Astrocyte of the spinal cord (primary cell): ENCODE measurements at regions not wholly inside any gene's neighbourhood (a gene's known extent, or its start where the extent isn't known, plus 50 kb on each side); places are given as distances from the start of the nearest gene placed in this dataset.
"Not testable (repeated sequence)": the region's sequence is repeated elsewhere in the genome, so short reads cannot be mapped to it uniquely, and the experiment has no call there.

ENCODE experiments used
- DNase-seq: peaks from one replicate; pipeline ENCODE4 v3.0.0; 2011; ENCODE audit warnings: low read depth, low spot score
- H3K4me3 ChIP-seq: 2 replicates; pipeline ENCODE4 v1.5.1; 2011; ENCODE audit warnings: low read depth, mild to moderate bottlenecking, low read length, moderate library complexity
- in situ Hi-C: cut with HindIII; loops from 2 replicates; pipeline ENCODE4 v1.10.0; 2017; ENCODE audit warnings: low sequenced_read_pairs
- TF ChIP-seq, protein P1 (sequence below): IDR thresholded peaks from 2 replicates; pipeline ENCODE4 v1.5.1; 2012; ENCODE audit warnings: low read depth, mild to moderate bottlenecking, low read length, inconsistent platforms

GRCh38 chr5:93682471-93683404 lies 58.7 kb downstream of the POU5F2 start:
- peak; percentile 46 for DNase-seq
- in situ Hi-C loops, H3K4me3 ChIP-seq: not testable (repeated sequence)

GRCh38 chr5:93681432-93681831 lies 60.0 kb downstream of the POU5F2 start:
- TF ChIP-seq, protein P1, sequence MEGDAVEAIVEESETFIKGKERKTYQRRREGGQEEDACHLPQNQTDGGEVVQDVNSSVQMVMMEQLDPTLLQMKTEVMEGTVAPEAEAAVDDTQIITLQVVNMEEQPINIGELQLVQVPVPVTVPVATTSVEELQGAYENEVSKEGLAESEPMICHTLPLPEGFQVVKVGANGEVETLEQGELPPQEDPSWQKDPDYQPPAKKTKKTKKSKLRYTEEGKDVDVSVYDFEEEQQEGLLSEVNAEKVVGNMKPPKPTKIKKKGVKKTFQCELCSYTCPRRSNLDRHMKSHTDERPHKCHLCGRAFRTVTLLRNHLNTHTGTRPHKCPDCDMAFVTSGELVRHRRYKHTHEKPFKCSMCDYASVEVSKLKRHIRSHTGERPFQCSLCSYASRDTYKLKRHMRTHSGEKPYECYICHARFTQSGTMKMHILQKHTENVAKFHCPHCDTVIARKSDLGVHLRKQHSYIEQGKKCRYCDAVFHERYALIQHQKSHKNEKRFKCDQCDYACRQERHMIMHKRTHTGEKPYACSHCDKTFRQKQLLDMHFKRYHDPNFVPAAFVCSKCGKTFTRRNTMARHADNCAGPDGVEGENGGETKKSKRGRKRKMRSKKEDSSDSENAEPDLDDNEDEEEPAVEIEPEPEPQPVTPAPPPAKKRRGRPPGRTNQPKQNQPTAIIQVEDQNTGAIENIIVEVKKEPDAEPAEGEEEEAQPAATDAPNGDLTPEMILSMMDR, result peak; percentile 47
- H3K4me3 ChIP-seq, result no peak overlapping the region
- DNase-seq, result peak; percentile 22
- in situ Hi-C loops, result no loop called here

GRCh38 chr5:93677359-93677891 lies 64.0 kb downstream of the POU5F2 start:
- peak; percentile 96 for DNase-seq
- TF ChIP-seq, protein P1, result no peak
- in situ Hi-C loops, result no loop called here
- no peak overlapping the region for H3K4me3 ChIP-seq

DNA sequence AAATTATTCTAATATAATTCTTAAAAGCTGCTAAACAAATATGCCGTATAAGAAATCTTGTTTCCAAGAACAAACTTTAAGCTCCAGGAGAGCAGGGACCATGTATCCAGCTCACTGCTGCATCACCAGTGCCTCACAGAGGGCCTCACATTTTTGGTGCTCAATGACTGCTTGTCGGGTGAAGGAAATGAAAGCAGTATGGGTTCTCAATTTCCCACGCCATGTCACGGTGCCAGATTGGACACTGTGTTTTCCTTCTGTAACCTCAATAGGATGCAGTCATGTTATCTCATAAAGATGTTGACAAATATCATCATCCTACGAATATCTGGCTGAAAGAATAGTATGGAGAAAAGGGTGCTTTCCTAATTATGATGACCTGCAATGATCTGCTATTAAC lies 64.7 kb downstream of the POU5F2 start:
- in situ Hi-C loops, result no loop called here
- TF ChIP-seq, protein P1, result no peak
- DNase-seq, result no peak
- H3K4me3 ChIP-seq, result no peak overlapping the region

GRCh38 chr5:93675460-93676450 lies 65.6 kb downstream of the POU5F2 start:
- no peak overlapping the region for H3K4me3 ChIP-seq
- no peak for DNase-seq
- in situ Hi-C loops, result no loop called here
- TF ChIP-seq, protein P1, result no peak

GRCh38 chr5:93674866-93675459 lies 66.4 kb downstream of the POU5F2 start:
- TF ChIP-seq, protein P1, result no peak
- no peak overlapping the region for H3K4me3 ChIP-seq
- in situ Hi-C loops, result no loop called here
- no peak for DNase-seq
